ENCODE measurements at regions not wholly inside any gene's neighbourhood (a gene's known extent, or its start where the extent isn't known, plus 50 kb on each side); places are given as distances from the start of the nearest gene placed in this dataset.

DNA sequence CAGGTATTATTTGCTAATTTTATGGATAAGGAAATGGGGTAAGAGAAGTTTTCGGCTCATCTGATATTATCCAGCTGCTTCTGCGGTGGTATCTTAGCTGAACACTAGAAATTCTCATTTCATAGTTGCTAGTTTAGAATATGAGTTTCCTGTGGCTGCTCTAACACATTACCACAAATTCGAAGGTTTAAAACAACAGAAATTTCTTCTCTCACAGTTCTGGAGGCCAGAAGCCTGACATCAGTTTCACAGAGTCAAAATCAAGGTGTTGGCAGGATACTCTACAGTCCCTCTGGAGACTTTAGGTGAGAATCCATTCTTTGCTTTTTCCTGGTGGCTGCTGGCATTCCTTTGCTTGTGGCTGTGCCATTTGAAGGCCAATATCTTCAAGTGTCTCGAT, 205.9 kb downstream of the PTEN start:
- TF ChIP-seq, protein P1, sequence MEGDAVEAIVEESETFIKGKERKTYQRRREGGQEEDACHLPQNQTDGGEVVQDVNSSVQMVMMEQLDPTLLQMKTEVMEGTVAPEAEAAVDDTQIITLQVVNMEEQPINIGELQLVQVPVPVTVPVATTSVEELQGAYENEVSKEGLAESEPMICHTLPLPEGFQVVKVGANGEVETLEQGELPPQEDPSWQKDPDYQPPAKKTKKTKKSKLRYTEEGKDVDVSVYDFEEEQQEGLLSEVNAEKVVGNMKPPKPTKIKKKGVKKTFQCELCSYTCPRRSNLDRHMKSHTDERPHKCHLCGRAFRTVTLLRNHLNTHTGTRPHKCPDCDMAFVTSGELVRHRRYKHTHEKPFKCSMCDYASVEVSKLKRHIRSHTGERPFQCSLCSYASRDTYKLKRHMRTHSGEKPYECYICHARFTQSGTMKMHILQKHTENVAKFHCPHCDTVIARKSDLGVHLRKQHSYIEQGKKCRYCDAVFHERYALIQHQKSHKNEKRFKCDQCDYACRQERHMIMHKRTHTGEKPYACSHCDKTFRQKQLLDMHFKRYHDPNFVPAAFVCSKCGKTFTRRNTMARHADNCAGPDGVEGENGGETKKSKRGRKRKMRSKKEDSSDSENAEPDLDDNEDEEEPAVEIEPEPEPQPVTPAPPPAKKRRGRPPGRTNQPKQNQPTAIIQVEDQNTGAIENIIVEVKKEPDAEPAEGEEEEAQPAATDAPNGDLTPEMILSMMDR (IDR thresholded peaks at IDR 0.05): no peak
- TF ChIP-seq POLR2A (IDR thresholded peaks at IDR 0.05) (no peak), POLR2AphosphoS5 (IDR thresholded peaks at IDR 0.05) (no peak), EP300 (IDR thresholded peaks at IDR 0.05) (no peak)
